GM10248 (cell line): ENCODE measurements at regions not wholly inside any gene's neighbourhood (a gene's known extent, or its start where the extent isn't known, plus 50 kb on each side); places are given as distances from the start of the nearest gene placed in this dataset.

Experiments
- CTCF ChIA-PET: fragments of 300-600 bp; sonication (Branson Sonifier 250); formaldehyde crosslinking; extraction: SDS; loops from one replicate; lab custom pipeline; 2021; ENCODE audit warnings: antibody characterized with exemption; lab: Yijun Ruan, JAX
- POLR2A ChIA-PET: fragments of 350-650 bp; sonication (Branson Sonifier 250); formaldehyde crosslinking; extraction: SDS; loops from one replicate; lab custom pipeline; 2020; ENCODE audit warnings: antibody characterized with exemption; lab: Yijun Ruan, JAX
- DNase-seq: peaks from one replicate; pipeline ENCODE4 v3.0.0; 2012; ENCODE audit errors: extremely low spot score
- TF ChIP-seq, protein P1 (sequence below): IDR thresholded peaks from 2 replicates; pipeline ENCODE4 v1.5.1; 2012; ENCODE audit warnings: mild to moderate bottlenecking, low read depth; ENCODE audit errors: extremely low read depth, missing control alignments, control extremely low read depth

DNA sequence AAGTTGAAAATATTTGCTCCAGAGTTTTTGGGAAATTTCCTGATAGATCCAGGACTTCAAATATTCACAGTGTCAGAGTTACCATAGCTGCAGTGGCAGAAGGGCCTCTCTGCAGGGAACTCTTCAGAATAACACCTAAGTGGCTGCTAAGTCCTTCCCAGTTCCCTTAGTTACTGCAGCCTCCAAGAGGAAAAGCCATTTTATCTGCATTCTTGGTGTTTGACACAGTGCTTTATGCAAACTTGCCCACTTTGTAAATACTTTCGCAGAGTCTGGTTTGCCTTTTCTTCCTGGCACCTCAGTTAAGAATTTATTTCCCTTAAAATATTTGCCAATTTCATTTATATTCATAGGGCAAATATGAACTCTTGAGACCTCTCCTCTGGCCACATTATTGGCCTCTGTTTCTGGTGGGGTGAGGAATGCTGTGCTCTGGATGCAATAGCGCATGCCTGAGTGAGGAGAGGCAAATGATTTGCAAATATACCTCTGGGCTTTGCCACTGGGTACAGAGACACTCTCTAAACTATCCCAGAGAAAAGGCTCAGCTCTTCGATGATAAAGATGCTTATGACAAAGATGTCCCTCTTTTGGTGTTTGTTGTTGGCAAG is 566.3 kb upstream of the NR3C2 start:
- CTCF ChIA-PET: no interaction called here
- DNase-seq: no peak
- POLR2A ChIA-PET: no interaction called here
- TF ChIP-seq, protein P1, sequence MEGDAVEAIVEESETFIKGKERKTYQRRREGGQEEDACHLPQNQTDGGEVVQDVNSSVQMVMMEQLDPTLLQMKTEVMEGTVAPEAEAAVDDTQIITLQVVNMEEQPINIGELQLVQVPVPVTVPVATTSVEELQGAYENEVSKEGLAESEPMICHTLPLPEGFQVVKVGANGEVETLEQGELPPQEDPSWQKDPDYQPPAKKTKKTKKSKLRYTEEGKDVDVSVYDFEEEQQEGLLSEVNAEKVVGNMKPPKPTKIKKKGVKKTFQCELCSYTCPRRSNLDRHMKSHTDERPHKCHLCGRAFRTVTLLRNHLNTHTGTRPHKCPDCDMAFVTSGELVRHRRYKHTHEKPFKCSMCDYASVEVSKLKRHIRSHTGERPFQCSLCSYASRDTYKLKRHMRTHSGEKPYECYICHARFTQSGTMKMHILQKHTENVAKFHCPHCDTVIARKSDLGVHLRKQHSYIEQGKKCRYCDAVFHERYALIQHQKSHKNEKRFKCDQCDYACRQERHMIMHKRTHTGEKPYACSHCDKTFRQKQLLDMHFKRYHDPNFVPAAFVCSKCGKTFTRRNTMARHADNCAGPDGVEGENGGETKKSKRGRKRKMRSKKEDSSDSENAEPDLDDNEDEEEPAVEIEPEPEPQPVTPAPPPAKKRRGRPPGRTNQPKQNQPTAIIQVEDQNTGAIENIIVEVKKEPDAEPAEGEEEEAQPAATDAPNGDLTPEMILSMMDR: no peak

DNA sequence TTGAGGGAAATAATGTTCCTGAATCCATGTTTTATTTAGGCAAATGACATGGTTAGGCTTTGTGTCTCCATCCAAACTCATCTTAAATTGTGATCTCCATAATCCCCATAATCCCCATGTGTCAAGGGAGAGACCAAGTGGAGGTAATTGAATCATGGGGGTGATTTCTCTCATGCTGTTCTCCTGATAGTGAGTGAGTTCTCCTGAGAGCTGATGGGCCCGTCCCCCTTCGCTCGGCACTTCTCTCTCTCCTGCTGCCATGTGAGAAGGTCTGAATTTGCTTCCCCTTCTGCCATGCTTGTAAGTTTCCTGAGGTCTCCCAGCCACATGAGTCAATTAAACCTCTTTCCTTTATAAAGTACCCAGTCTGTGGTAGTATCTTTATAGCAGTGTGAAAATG is 563.0 kb upstream of the NR3C2 start:
- ChIA-PET CTCF (no interaction called here), POLR2A (no interaction called here)
- TF ChIP-seq, protein P1: no peak
- DNase-seq: no peak

DNA sequence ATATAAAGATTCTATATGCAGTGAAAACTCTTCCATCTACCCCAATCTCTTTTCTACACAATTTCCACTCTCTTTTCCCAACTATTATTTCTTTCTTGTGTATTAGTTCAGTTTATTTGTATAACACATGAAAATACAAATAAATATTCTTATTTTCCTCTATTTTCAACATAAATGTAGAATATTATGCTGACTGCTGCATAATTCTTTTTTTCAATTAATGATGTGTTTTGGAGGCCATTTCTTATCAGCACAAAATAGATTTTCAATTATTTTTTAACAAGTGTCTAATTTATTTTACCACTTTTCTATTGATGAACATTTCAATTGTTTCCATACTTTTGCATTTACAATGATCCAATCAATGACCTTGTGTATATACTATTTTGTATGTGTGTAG is 557.7 kb upstream of the NR3C2 start:
- TF ChIP-seq, protein P1: no peak
- no peak for DNase-seq
- ChIA-PET CTCF (no interaction called here), POLR2A (no interaction called here)

DNA sequence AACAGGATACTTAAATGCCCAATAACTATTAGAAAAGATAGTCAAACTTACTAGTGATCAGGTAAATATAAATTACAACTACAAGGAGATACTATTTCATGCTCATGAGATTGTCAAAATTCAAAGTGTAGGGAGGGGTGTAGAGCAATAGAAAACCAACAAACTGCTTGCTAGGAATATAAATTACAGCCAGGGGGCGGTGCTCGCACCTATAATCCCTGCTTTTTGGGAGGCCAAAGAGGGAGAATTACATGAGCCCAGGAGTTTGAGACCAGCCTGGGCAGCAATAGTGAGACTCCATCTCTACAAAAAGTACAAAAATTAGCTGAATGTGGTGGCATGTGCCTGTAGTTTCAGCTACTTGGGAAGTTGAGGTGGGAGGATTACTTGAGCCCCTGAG is 556.5 kb upstream of the NR3C2 start:
- DNase-seq: no peak
- TF ChIP-seq, protein P1: no peak
- POLR2A ChIA-PET: no interaction called here
- CTCF ChIA-PET: interaction anchor here (0.9 kb wide), 1 partner anchor 1620 kb away, joined by 3 read pairs; no protein-coding TSS in a partner anchor

DNA sequence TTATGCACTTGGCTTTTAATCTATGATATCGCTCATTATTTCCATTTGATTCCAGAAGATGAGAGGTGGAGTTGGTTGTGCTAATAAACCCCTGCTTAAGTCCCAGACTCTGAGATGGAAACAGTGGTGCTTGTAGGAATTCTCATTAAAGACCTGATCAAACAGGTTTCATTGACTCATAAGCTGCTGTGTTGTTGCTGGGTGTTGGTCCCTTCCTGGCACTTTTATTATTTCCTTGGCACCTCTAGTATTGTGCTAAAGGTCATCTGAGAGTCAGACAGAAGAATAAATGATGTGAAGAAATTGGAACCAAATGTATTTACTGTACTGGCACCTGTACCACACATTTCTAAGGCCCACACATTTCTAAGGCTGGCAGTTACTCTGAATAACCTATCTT is 544.7 kb upstream of the NR3C2 start:
- ChIA-PET CTCF (interaction anchor here (0.8 kb wide), 1 partner anchor 26 kb away, joined by 3 read pairs; no protein-coding TSS in a partner anchor), POLR2A (no interaction called here)
- TF ChIP-seq, protein P1: no peak
- no peak for DNase-seq

DNA sequence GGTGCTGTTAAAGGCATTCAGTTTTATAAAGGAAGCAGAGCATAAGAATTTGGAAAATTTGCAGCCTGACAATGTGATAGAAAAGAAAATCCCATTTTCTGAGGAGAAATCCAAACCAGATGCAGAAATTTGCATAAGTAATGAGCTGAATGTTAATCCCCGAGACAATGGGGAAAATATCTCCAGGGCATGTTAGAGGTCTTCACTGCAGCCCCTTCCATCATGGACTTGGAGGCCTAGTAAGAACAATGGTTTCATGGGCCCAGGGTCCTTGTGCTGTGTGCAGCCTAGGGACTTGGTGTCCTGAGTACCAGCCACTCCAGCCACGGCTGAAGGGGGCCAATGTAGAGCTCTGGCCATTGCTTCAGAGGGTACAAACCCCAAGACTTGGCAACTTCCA is 542.7 kb upstream of the NR3C2 start:
- ChIA-PET CTCF (no interaction called here), POLR2A (no interaction called here)
- no peak for DNase-seq
- TF ChIP-seq, protein P1: no peak

DNA sequence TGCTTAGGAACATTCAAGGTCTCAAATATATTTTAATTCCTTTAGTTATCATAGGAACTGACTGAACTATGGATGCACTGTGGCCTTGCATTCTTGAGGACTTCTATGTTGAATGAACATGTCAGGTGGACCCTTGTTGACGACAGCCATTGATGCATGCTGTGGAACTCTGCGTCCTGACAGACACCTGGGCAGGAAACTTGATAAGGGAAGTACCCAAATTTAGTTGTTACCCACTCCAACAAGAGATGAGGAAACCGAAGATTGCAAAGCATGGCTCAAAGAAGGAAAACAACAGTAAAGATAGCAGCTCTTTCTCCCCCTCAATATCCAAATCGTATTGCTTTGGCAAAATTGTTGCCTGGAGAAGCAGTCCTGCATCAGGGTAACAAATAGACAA is 540.0 kb upstream of the NR3C2 start:
- ChIA-PET CTCF (no interaction called here), POLR2A (no interaction called here)
- no peak for DNase-seq
- TF ChIP-seq, protein P1: no peak
